Endothelial cell of umbilical vein (primary cell): ENCODE measurements at regions not wholly inside any gene's neighbourhood (a gene's known extent, or its start where the extent isn't known, plus 50 kb on each side); places are given as distances from the start of the nearest gene placed in this dataset.

Source experiments
- BruUV-seq: library from RNA; stranded (reverse); fragments of 400-500 nt; replicated peaks from 2 replicates; lab custom pipeline; 2021; lab: Mats Ljungman, UMichigan
- CTCF ChIA-PET: fragments of 300-600, 350-600 bp; sonication (Branson Sonifier 250); formaldehyde crosslinking; loops from one replicate; lab custom pipeline; 2021; ENCODE audit warnings: antibody characterized with exemption, inconsistent platforms; lab: Charles Lee
- POLR2A ChIA-PET: fragments of 300-600, 350-600 bp; sonication (Branson Sonifier 250); formaldehyde crosslinking; loops from one replicate; lab custom pipeline; 2021; ENCODE audit warnings: antibody characterized with exemption, inconsistent platforms; lab: Charles Lee
- DNase-seq: peaks from one replicate; pipeline ENCODE4 v3.0.0-alpha.2; 2011; ENCODE audit warnings: low read depth, low spot score
- FAIRE-seq: peaks from 2 replicates; lab custom pipeline; 2011; peaks lifted over from hg19 to GRCh38; lab: Jason Lieb, UNC
- H2AFZ ChIP-seq: 2 replicates; pipeline ENCODE4 v1.6.0; 2012; ENCODE audit warnings: low read depth, low read length, control low read depth, inconsistent platforms
- H3K27ac ChIP-seq: 2 replicates; pipeline ENCODE4 v1.5.1; 2011; ENCODE audit warnings: low read depth, mild to moderate bottlenecking, control low read depth, low read length, moderate library complexity; ENCODE audit not compliant: insufficient read depth
- H3K27me3 ChIP-seq, 2 experiments: 2 replicates each; pipeline versions ENCODE4 v1.6.0 to v1.6.1; 2011; ENCODE audit warnings: low read length in 2 of 2, mixed read lengths in 1 of 2; ENCODE audit not compliant: control insufficient read depth in 2 of 2, insufficient read depth in 2 of 2
- H3K36me3 ChIP-seq, 2 experiments: 2 replicates in 1 of 2; 3 replicates in 1 of 2; pipeline ENCODE4 v1.5.1; 2011; ENCODE audit warnings: low read length in 2 of 2, mild to moderate bottlenecking in 1 of 2, moderate library complexity in 1 of 2; ENCODE audit not compliant: control insufficient read depth in 2 of 2, insufficient read depth in 2 of 2; ENCODE audit errors: extremely low read depth in 1 of 2
- H3K4me1 ChIP-seq: 3 replicates; pipeline ENCODE4 v1.5.1; 2011; ENCODE audit warnings: mild to moderate bottlenecking, low read length; ENCODE audit not compliant: control insufficient read depth, insufficient read depth; ENCODE audit errors: extremely low read depth
- H3K4me2 ChIP-seq: 2 replicates; pipeline ENCODE4 v1.6.1; 2011; ENCODE audit warnings: low read length, control low read depth, mixed read lengths; ENCODE audit not compliant: insufficient read depth
- H3K4me3 ChIP-seq, 3 experiments: fragments of 200-600 bp in 1 of 3; sonication (generic), shearing (Covaris generic) in 1 of 3; replicated peaks in 1 of 3; 2 replicates each; pipeline ENCODE4 v1.5.1; 2011 to 2016; ENCODE audit warnings: control low read depth in 3 of 3, low read length in 3 of 3, mild to moderate bottlenecking in 2 of 3, inconsistent platforms in 1 of 3, low read depth in 1 of 3, moderate library complexity in 1 of 3; ENCODE audit not compliant: insufficient read depth in 1 of 3
- H3K79me2 ChIP-seq: 2 replicates; pipeline ENCODE4 v1.6.0; 2012; ENCODE audit warnings: low read length, inconsistent platforms; ENCODE audit not compliant: control insufficient read depth, insufficient read depth
- H3K9ac ChIP-seq: replicated peaks from 2 replicates; pipeline ENCODE3; 2011; ENCODE audit warnings: low read length, control low read depth; ENCODE audit not compliant: insufficient read depth; ENCODE audit errors: extremely low read depth
- H3K9me1 ChIP-seq: replicated peaks from 3 replicates; pipeline ENCODE4 v1.6.0; 2011; ENCODE audit warnings: mild to moderate bottlenecking, low read length; ENCODE audit not compliant: control insufficient read depth, insufficient read depth; ENCODE audit errors: extremely low read depth
- H3K9me3 ChIP-seq: replicated peaks from 2 replicates; pipeline ENCODE4 v1.5.1; 2012; ENCODE audit warnings: low read length, inconsistent platforms; ENCODE audit not compliant: control insufficient read depth, insufficient read depth
- H4K20me1 ChIP-seq: replicated peaks from 2 replicates; pipeline ENCODE3; 2011; ENCODE audit warnings: mild to moderate bottlenecking, low read length; ENCODE audit not compliant: control insufficient read depth, insufficient read depth; ENCODE audit errors: extremely low read depth
- EZH2 ChIP-seq: IDR thresholded peaks from 2 replicates; pipeline ENCODE4 v1.6.1; 2012; ENCODE audit warnings: borderline replicate concordance, low read depth, mild to moderate bottlenecking, moderate library complexity, low read length, inconsistent platforms; ENCODE audit not compliant: severe bottlenecking
- FOS ChIP-seq: IDR thresholded peaks from 2 replicates; pipeline ENCODE4 v1.6.1; 2011; ENCODE audit warnings: mild to moderate bottlenecking, low read length, moderate library complexity, borderline replicate concordance; ENCODE audit not compliant: insufficient read depth
- GATA2 ChIP-seq: IDR thresholded peaks from 2 replicates; pipeline ENCODE4 v1.7.0; 2011; ENCODE audit warnings: low read depth, mild to moderate bottlenecking, moderate library complexity, mixed read lengths, low read length; ENCODE audit not compliant: insufficient read length, insufficient read depth
- JUN ChIP-seq: IDR thresholded peaks from 2 replicates; pipeline ENCODE4 v1.6.1; 2011; ENCODE audit warnings: borderline replicate concordance, low read depth; ENCODE audit not compliant: insufficient read length, insufficient read depth
- MYC ChIP-seq: IDR thresholded peaks from one replicate; pipeline ENCODE4 v1.6.1; 2011; ENCODE audit warnings: mild to moderate bottlenecking, low read depth, low read length
- POLR2A ChIP-seq: IDR thresholded peaks from 2 replicates; pipeline ENCODE4 v1.6.1; 2012; ENCODE audit warnings: low read depth, mild to moderate bottlenecking, control low read depth, low read length
- POLR2AphosphoS5 ChIP-seq: IDR thresholded peaks from 2 replicates; pipeline ENCODE4 v1.6.1; 2012; ENCODE audit warnings: low read depth, mild to moderate bottlenecking, control low read depth, low read length, moderate library complexity; ENCODE audit not compliant: insufficient read depth
- dilution Hi-C: fragments of 300-500 bp; cut with MboI; formaldehyde crosslinking; loops from one replicate; pipeline ENCODE4 v1.15.0; 2019; ENCODE audit warnings: low sequenced_read_pairs; ENCODE audit not compliant: extremely low pct_ligation_motif_present
- intact Hi-C: fragments of 100-400 bp; cut with micrococcal nuclease; formaldehyde crosslinking; loops from one replicate; pipeline ENCODE4 v1.10.0; 2022
- TF ChIP-seq, protein P1 (sequence below): IDR thresholded peaks from 2 replicates; pipeline ENCODE4 v1.6.1; 2011; ENCODE audit not compliant: insufficient read depth, insufficient read length
- TF ChIP-seq, protein P2 (sequence below), 2 donors: IDR thresholded peaks; 1 replicate in 1 of 2; 2 replicates in 1 of 2; pipeline ENCODE4 v1.5.1; 2011; ENCODE audit warnings: low read length in 2 of 2, mild to moderate bottlenecking in 2 of 2, moderate library complexity in 2 of 2, control low read depth in 1 of 2, inconsistent platforms in 1 of 2, low read depth in 1 of 2; ENCODE audit not compliant: insufficient read depth in 1 of 2; ENCODE audit errors: extremely low read depth in 1 of 2

DNA sequence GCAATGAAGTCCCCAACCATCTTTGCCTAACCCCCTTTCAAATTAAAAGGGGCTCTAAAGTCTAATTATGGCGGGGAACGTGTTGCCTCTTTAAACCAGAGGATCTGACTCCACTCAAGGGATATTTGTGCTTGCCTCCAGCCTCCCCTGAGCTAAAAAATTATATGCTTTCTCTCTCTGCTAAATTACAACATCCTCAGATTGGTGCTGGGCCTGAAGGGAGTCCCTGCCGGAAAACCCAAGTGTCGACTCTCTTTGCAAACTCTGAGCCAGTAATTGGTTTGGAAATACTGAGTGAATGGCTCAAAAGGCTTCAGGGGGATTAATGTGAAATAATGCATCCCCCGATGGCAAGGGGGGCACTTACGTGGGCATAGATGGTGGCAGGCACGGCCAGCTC is 208.5 kb upstream of the TNRC6C start:
- H3K4me2 ChIP-seq: no peak overlapping the region
- TF ChIP-seq POLR2AphosphoS5: no peak
- no peak for TF ChIP-seq GATA2
- TF ChIP-seq, protein P1, sequence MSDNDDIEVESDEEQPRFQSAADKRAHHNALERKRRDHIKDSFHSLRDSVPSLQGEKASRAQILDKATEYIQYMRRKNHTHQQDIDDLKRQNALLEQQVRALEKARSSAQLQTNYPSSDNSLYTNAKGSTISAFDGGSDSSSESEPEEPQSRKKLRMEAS: no peak
- no peak for TF ChIP-seq POLR2A
- TF ChIP-seq JUN: no peak
- TF ChIP-seq, protein P2, sequence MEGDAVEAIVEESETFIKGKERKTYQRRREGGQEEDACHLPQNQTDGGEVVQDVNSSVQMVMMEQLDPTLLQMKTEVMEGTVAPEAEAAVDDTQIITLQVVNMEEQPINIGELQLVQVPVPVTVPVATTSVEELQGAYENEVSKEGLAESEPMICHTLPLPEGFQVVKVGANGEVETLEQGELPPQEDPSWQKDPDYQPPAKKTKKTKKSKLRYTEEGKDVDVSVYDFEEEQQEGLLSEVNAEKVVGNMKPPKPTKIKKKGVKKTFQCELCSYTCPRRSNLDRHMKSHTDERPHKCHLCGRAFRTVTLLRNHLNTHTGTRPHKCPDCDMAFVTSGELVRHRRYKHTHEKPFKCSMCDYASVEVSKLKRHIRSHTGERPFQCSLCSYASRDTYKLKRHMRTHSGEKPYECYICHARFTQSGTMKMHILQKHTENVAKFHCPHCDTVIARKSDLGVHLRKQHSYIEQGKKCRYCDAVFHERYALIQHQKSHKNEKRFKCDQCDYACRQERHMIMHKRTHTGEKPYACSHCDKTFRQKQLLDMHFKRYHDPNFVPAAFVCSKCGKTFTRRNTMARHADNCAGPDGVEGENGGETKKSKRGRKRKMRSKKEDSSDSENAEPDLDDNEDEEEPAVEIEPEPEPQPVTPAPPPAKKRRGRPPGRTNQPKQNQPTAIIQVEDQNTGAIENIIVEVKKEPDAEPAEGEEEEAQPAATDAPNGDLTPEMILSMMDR (IDR thresholded peaks at IDR 0.05; ENCODE audit: extremely low read depth in 1 of 2, insufficient read depth in 1 of 2, low read depth in 1 of 2, low read length in 2 of 2): no peak
- TF ChIP-seq FOS: no peak
- no peak for TF ChIP-seq EZH2
- TF ChIP-seq MYC: no peak
- intact Hi-C loops (no loop called here), dilution Hi-C loops (no loop called here)
- no peaks in the 10 kb centered on the region for H4K20me1 ChIP-seq
- no peaks in the 10 kb centered on the region for H3K79me2 ChIP-seq
- ChIA-PET POLR2A (no interaction called here), CTCF (no interaction called here)
- no peaks in the 10 kb centered on the region for H3K9me3 ChIP-seq
- no peaks in the 10 kb centered on the region for H3K27me3 ChIP-seq
- H2AFZ ChIP-seq: no peak overlapping the region
- H3K9ac ChIP-seq: no peak overlapping the region
- no peak overlapping the region for H3K27ac ChIP-seq
- BruUV-seq: no TSS peak
- H3K9me1 ChIP-seq: no peaks in the 10 kb centered on the region
- H3K4me1 ChIP-seq: no peaks in the 10 kb centered on the region
- H3K36me3 ChIP-seq: no peaks in the 10 kb centered on the region
- H3K4me3 ChIP-seq: no peak overlapping the region
- no peak for FAIRE-seq
- DNase-seq: no peak
